NCI-H510A (cell line): ENCODE measurements at regions not wholly inside any gene's neighbourhood (a gene's known extent, or its start where the extent isn't known, plus 50 kb on each side); places are given as distances from the start of the nearest gene placed in this dataset.
"Not testable (repeated sequence)": the region's sequence is repeated elsewhere in the genome, so short reads cannot be mapped to it uniquely, and the experiment has no call there.

Experiments
- DNase-seq: peaks from one replicate; lab custom pipeline; 2025; lab: John Stamatoyannopoulos, UW

GRCh38 chrX:4550018-4550417, 836.6 kb upstream of the PRKX start:
- DNase-seq, result no peak

GRCh38 chrX:4547213-4547836, 833.9 kb upstream of the PRKX start:
- peak; percentile 2 for DNase-seq

- DNase-seq, result not testable (repeated sequence)
These were observed 832.7 kb upstream of the PRKX start for GRCh38 chrX:4546178-4546577.

- no peak for DNase-seq
These were observed 814.8 kb upstream of the PRKX start for GRCh38 chrX:4528247-4528646.

GRCh38 chrX:4485912-4486311, 772.5 kb upstream of the PRKX start:
- no peak for DNase-seq

- DNase-seq, result no peak
These were observed 770.8 kb upstream of the PRKX start for GRCh38 chrX:4484266-4484665.

GRCh38 chrX:4451591-4451990, 738.1 kb upstream of the PRKX start:
- no peak for DNase-seq

- DNase-seq, result no peak
These were observed 736.7 kb upstream of the PRKX start for GRCh38 chrX:4450177-4450576.

GRCh38 chrX:4435905-4436304, 722.5 kb upstream of the PRKX start:
- no peak for DNase-seq

- DNase-seq, result no peak
These were observed 684.0 kb upstream of the PRKX start for GRCh38 chrX:4397471-4397870.

- no peak for DNase-seq
These were observed 668.8 kb upstream of the PRKX start for GRCh38 chrX:4382273-4382672.

- DNase-seq, result no peak
These were observed 667.3 kb upstream of the PRKX start for GRCh38 chrX:4380710-4381109.

- DNase-seq, result no peak
These were observed 665.6 kb upstream of the PRKX start for GRCh38 chrX:4379071-4379470.

- DNase-seq, result no peak
These were observed 660.3 kb upstream of the PRKX start for GRCh38 chrX:4373791-4374190.

- no peak for DNase-seq
These were observed 645.1 kb upstream of the PRKX start for GRCh38 chrX:4358577-4358976.

GRCh38 chrX:4322916-4323315, 609.5 kb upstream of the PRKX start:
- DNase-seq, result no peak

- no peak for DNase-seq
These were observed 607.0 kb upstream of the PRKX start for GRCh38 chrX:4320436-4320947.

GRCh38 chrX:4315891-4316290, 602.4 kb upstream of the PRKX start:
- no peak for DNase-seq

- no peak for DNase-seq
These were observed 601.1 kb upstream of the PRKX start for GRCh38 chrX:4314586-4314985.

- DNase-seq, result no peak
These were observed 563.7 kb upstream of the PRKX start for GRCh38 chrX:4277122-4277521.

- DNase-seq, result no peak
These were observed 555.2 kb upstream of the PRKX start for GRCh38 chrX:4268676-4269075.

GRCh38 chrX:4265036-4265435, 551.6 kb upstream of the PRKX start:
- no peak for DNase-seq

GRCh38 chrX:4263030-4263803, 549.8 kb upstream of the PRKX start:
- no peak for DNase-seq

GRCh38 chrX:4253092-4253491, 539.6 kb upstream of the PRKX start:
- DNase-seq, result no peak
